Natural killer cell (primary cell): ENCODE measurements at regions not wholly inside any gene's neighbourhood (a gene's known extent, or its start where the extent isn't known, plus 50 kb on each side); places are given as distances from the start of the nearest gene placed in this dataset.

Source experiments
- ATAC-seq, 3 donors: fragments of 150-1000 bp in 2 of 3; fragments of 200-7000 bp in 1 of 3; cut with Tn5 transposase; 1 replicate in 1 of 3; 2 replicates in 2 of 3; pipeline ENCODE4 v1.10.0; 2021; ENCODE audit warnings: mild to moderate bottlenecking in 2 of 3, moderate library complexity in 2 of 3
- DNase-seq, 2 donors: peaks; one replicate each; pipeline versions ENCODE4 v3.0.0 to v3.0.0-alpha.2; 2013 to 2021; ENCODE audit warnings: mixed read lengths in 1 of 2
- H3K27ac ChIP-seq: one replicate; pipeline ENCODE4 v1.5.1; 2013; ENCODE audit warnings: mild to moderate bottlenecking, low read length
- H3K27me3 ChIP-seq: one replicate; pipeline ENCODE4 v1.6.1; 2013; ENCODE audit warnings: low read length; ENCODE audit not compliant: control insufficient read depth, insufficient read depth
- H3K36me3 ChIP-seq: one replicate; pipeline ENCODE4 v1.6.1; 2013; ENCODE audit warnings: low read length; ENCODE audit not compliant: control insufficient read depth, insufficient read depth
- H3K4me1 ChIP-seq: one replicate; pipeline ENCODE4 v1.6.1; 2013; ENCODE audit warnings: low read length; ENCODE audit not compliant: control insufficient read depth, insufficient read depth
- H3K4me3 ChIP-seq: one replicate; pipeline ENCODE4 v1.5.1; 2013; ENCODE audit warnings: low read length
- H3K9me3 ChIP-seq: one replicate; pipeline ENCODE4 v1.6.1; 2013; ENCODE audit warnings: low read length; ENCODE audit not compliant: control insufficient read depth, insufficient read depth
- H3K27ac Mint-ChIP-seq, 2 donors: one replicate each; pipeline ENCODE4 v1.8.0; 2022; ENCODE audit warnings: mild to moderate bottlenecking in 2 of 2, mixed read lengths in 2 of 2, moderate library complexity in 1 of 2
- H3K27me3 Mint-ChIP-seq, 2 donors: one replicate each; pipeline ENCODE4 v1.8.0; 2022; ENCODE audit warnings: low read depth in 2 of 2, mixed read lengths in 2 of 2
- H3K36me3 Mint-ChIP-seq: one replicate; pipeline ENCODE4 v1.8.0; 2022; ENCODE audit warnings: mixed read lengths
- H3K4me1 Mint-ChIP-seq, 2 donors: one replicate each; pipeline ENCODE4 v1.8.0; 2022; ENCODE audit warnings: mixed read lengths in 2 of 2
- H3K4me3 Mint-ChIP-seq: one replicate; pipeline ENCODE4 v1.8.0; 2022; ENCODE audit warnings: mild to moderate bottlenecking, moderate library complexity, mixed read lengths
- H3K9me3 Mint-ChIP-seq, 2 donors: one replicate each; pipeline ENCODE4 v1.8.0; 2022; ENCODE audit warnings: mixed read lengths in 2 of 2
- CTCF ChIP-seq: fragments of 200-600 bp; IDR thresholded peaks from one replicate; pipeline ENCODE4 v1.8.0; 2022; ENCODE audit warnings: antibody characterized with exemption
- WGBS: methylation state at CpG from one replicate; pipeline ENCODE4 v1.1.7; 2013; ENCODE audit warnings: missing lambda C conversion rate; ENCODE audit not compliant: insufficient coverage; 5-methylcytosine and 5-hydroxymethylcytosine counted together
- intact Hi-C: fragments of 100-400 bp; cut with micrococcal nuclease; formaldehyde crosslinking; loops from one replicate; pipeline ENCODE4 v1.14.2; 2022

- H3K27me3 Mint-ChIP-seq: peaks cover 6 to 54% of the 10 kb centered on the region in 2 donors
- H3K4me3 Mint-ChIP-seq: no peak overlapping the region
- peaks cover 2% of the 10 kb centered on the region for H3K27me3 ChIP-seq
- no peak overlapping the region for H3K27ac Mint-ChIP-seq
- no peaks in the 10 kb centered on the region for H3K4me1 Mint-ChIP-seq
- H3K27ac ChIP-seq: no peak overlapping the region
- H3K9me3 ChIP-seq: no peaks in the 10 kb centered on the region
- 98% methylated on average over 2 of the region's 4 CpGs for WGBS
- intact Hi-C loops: no loop called here
- DNase-seq: no peak
- H3K4me1 ChIP-seq: no peaks in the 10 kb centered on the region
- TF ChIP-seq CTCF: no peak
- ATAC-seq: no peak
- H3K4me3 ChIP-seq: no peak overlapping the region
- no peaks in the 10 kb centered on the region for H3K36me3 Mint-ChIP-seq
- no peaks in the 10 kb centered on the region for H3K9me3 Mint-ChIP-seq
- no peaks in the 10 kb centered on the region for H3K36me3 ChIP-seq
Measured at GRCh38 chr2:145245268-145245870, 725.5 kb upstream of the ZEB2 start.

- H3K36me3 Mint-ChIP-seq: no peaks in the 10 kb centered on the region
- peaks cover 9 to 14% of the 10 kb centered on the region in 2 donors for H3K27me3 Mint-ChIP-seq
- Histone ChIP-seq H3K4me1 (no peaks in the 10 kb centered on the region), H3K27ac (no peak overlapping the region), H3K4me3 (no peak overlapping the region), H3K36me3 (no peaks in the 10 kb centered on the region), H3K9me3 (no peaks in the 10 kb centered on the region), H3K27me3 (peaks cover 2% of the 10 kb centered on the region)
- H3K27ac Mint-ChIP-seq: no peak overlapping the region
- no peaks in the 10 kb centered on the region for H3K9me3 Mint-ChIP-seq
- DNase-seq (no peak), ATAC-seq (no peak)
- H3K4me3 Mint-ChIP-seq: no peak overlapping the region
- WGBS: 65% methylated on average over 2 of the region's 2 CpGs
- TF ChIP-seq CTCF: no peak
- H3K4me1 Mint-ChIP-seq: no peaks in the 10 kb centered on the region
- intact Hi-C loops: no loop called here
Measured at GRCh38 chr2:145235312-145235711, 715.4 kb upstream of the ZEB2 start.

- no peak overlapping the region for H3K27ac Mint-ChIP-seq
- WGBS: 85% methylated on average over 3 of the region's 3 CpGs
Measured at GRCh38 chr2:145230546-145230945, 710.6 kb upstream of the ZEB2 start.

More at GRCh38 chr2:145230546-145230945, 710.6 kb upstream of the ZEB2 start:
- H3K9me3 ChIP-seq: no peaks in the 10 kb centered on the region
- ATAC-seq (no peak), DNase-seq (no peak)
- no peaks in the 10 kb centered on the region for H3K36me3 Mint-ChIP-seq
- H3K4me3 Mint-ChIP-seq: no peak overlapping the region
- no peaks in the 10 kb centered on the region for H3K4me1 ChIP-seq
- peaks cover 9 to 11% of the 10 kb centered on the region in 2 donors for H3K27me3 Mint-ChIP-seq
- H3K4me1 Mint-ChIP-seq: no peaks in the 10 kb centered on the region
- H3K27me3 ChIP-seq: no peaks in the 10 kb centered on the region
- TF ChIP-seq CTCF: no peak
- H3K27ac ChIP-seq: no peak overlapping the region
- intact Hi-C loops: no loop called here
- no peaks in the 10 kb centered on the region for H3K9me3 Mint-ChIP-seq
- H3K36me3 ChIP-seq: no peaks in the 10 kb centered on the region
- H3K4me3 ChIP-seq: no peak overlapping the region
